ENCODE measurements at regions not wholly inside any gene's neighbourhood (a gene's known extent, or its start where the extent isn't known, plus 50 kb on each side); places are given as distances from the start of the nearest gene placed in this dataset.

DNA sequence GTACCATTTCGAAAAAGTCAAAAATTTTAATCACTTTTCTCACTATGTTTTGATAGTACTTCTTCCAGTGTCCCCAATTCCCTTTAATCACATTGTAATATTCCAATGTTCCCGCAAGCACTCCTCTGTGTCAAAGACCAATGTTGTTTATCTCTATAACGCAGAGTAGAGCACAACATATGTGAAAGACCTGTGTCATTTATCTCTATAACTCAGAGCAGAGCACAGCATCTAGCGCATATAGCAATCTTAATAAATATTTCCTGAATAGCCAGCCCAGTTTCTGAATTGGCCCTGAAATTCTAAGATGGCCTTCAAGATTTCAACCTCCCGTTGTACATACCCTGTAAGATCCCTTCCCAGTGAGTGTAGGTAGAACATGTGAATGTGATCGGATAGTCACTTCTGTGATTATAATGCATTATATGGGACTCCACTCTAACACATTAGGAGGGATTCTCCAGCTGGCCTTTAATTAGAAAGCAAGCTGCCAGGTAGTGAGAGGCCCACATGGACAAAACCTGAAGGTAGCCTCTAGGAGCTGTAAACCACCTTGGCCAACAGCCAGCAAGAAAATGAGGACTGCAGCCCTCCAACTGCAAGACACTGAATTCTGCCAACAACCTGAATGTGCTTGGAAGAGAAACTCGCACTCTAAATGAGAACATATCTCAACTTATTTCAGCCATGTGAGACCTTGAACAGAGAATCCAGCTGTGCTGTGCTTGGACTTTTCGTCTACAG lies 238.8 kb upstream of the SYT10 start (continued):
- TF ChIP-seq, protein P1, sequence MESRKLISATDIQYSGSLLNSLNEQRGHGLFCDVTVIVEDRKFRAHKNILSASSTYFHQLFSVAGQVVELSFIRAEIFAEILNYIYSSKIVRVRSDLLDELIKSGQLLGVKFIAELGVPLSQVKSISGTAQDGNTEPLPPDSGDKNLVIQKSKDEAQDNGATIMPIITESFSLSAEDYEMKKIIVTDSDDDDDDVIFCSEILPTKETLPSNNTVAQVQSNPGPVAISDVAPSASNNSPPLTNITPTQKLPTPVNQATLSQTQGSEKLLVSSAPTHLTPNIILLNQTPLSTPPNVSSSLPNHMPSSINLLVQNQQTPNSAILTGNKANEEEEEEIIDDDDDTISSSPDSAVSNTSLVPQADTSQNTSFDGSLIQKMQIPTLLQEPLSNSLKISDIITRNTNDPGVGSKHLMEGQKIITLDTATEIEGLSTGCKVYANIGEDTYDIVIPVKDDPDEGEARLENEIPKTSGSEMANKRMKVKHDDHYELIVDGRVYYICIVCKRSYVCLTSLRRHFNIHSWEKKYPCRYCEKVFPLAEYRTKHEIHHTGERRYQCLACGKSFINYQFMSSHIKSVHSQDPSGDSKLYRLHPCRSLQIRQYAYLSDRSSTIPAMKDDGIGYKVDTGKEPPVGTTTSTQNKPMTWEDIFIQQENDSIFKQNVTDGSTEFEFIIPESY (IDR thresholded peaks at IDR 0.05; ENCODE audit: extremely low read depth, insufficient replicate concordance, low read length) = no peak
- no peak for TF ChIP-seq RAD21 (IDR thresholded peaks at IDR 0.05; ENCODE audit: low read depth)
- no peak for TF ChIP-seq CBX3 (IDR thresholded peaks at IDR 0.05; ENCODE audit: low read depth)
- no peak for TF ChIP-seq ZFX (IDR thresholded peaks at IDR 0.05)
- TF ChIP-seq EZH2 (IDR thresholded peaks at IDR 0.05) = no peak
- no peak for TF ChIP-seq POLR2A (IDR thresholded peaks at IDR 0.05; ENCODE audit: borderline replicate concordance, extremely low read depth, insufficient read depth, insufficient read length)
- no peak for TF ChIP-seq REST (IDR thresholded peaks at IDR 0.05; ENCODE audit: low read depth)

DNA sequence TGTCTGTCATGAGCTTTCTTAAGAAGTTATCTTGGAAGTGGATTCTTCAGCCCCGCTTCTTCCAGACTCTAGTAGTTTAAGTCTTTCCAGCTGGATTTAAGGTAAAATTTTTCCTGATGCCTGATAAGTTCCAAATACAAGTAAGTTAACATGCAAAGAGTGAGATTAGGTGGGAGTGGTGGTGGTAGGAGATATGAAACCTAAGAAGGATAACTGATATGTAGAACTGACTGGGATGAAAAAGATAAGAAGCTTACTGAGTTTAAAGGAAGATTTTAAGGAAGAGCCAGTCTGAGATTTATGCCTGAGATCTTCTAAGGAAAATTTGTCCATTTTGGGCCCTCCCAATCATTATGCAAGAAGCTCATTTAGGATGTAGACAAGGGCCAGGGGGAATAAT lies 250.9 kb upstream of the SYT10 start:
- intact Hi-C loops (cut with micrococcal nuclease) = no loop called here
- TF ChIP-seq CEBPB (IDR thresholded peaks at IDR 0.05; ENCODE audit: low read depth) = no peak
- TF ChIP-seq CBX3 (IDR thresholded peaks at IDR 0.05; ENCODE audit: low read depth) = no peak
- no peak for TF ChIP-seq POLR2A (IDR thresholded peaks at IDR 0.05; ENCODE audit: borderline replicate concordance, extremely low read depth, insufficient read depth, insufficient read length)
- no peak for TF ChIP-seq SRF (IDR thresholded peaks at IDR 0.05; ENCODE audit: low read depth)
- no peak for TF ChIP-seq YY1 (IDR thresholded peaks at IDR 0.05; ENCODE audit: extremely low read depth, insufficient replicate concordance, low read depth, low read length)
- no peak for TF ChIP-seq ELF1 (IDR thresholded peaks at IDR 0.05; ENCODE audit: borderline replicate concordance, low read depth)
- Histone ChIP-seq H3K4me3 (replicated peaks in 1 of 2; ENCODE audit: low read depth in 1 of 2, low read length in 2 of 2) (no peak overlapping the region), H3K9ac (ENCODE audit: low read length) (no peak overlapping the region), H3K27me3 (ENCODE audit: insufficient read depth, low read length) (no peaks in the 10 kb centered on the region), H3K4me2 (ENCODE audit: low read length) (no peak overlapping the region), H3K36me3 (ENCODE audit: control insufficient read depth in 1 of 2, insufficient read depth in 2 of 2, low read length in 2 of 2) (no peaks in the 10 kb centered on the region), H2AFZ (ENCODE audit: low read depth, low read length, poor library complexity, severe bottlenecking) (no peak overlapping the region), H3K27ac (ENCODE audit: low read depth, low read length) (no peak overlapping the region), H3K79me2 (ENCODE audit: insufficient read depth, low read length) (no peaks in the 10 kb centered on the region), H3K9me3 (ENCODE audit: control insufficient read depth in 1 of 2, insufficient read depth in 1 of 2, low read depth in 1 of 2, low read length in 2 of 2) (peaks cover 0 to 7% of the 10 kb centered on the region in 2 experiments; a peak in 2 of 4 replicates), H3K9me2 (ENCODE audit: insufficient read depth) (no peaks in the 10 kb centered on the region), H3K4me1 (ENCODE audit: control insufficient read depth in 1 of 2, insufficient read depth in 2 of 2, low read length in 2 of 2) (no peaks in the 10 kb centered on the region), H4K20me1 (ENCODE audit: insufficient read depth) (no peaks in the 10 kb centered on the region)
- no TSS peak for BruUV-seq (replicated peaks)
- ATAC-seq = no peak
- no peak for DNase-seq (ENCODE audit: low read depth, low spot score)
- ChIA-PET RAD21 (ENCODE audit: low non-redundant PET in 1 of 2, low total read pairs in 2 of 2, uncharacterized antibody in 2 of 2, unreplicated experiment in 2 of 2) (no interaction called here), POLR2A (no interaction called here), CTCF (no interaction called here)

Measured in HCT116 (cell line).